T47D (cell line): ENCODE measurements at regions not wholly inside any gene's neighbourhood (a gene's known extent, or its start where the extent isn't known, plus 50 kb on each side); places are given as distances from the start of the nearest gene placed in this dataset.

Source experiments
- DNase-seq, 2 experiments: peaks; one replicate each; pipeline versions ENCODE4 v3.0.0 to v3.0.0-alpha.2; 2011 to 2012; ENCODE audit warnings: low read depth in 1 of 2, low spot score in 1 of 2
- JUND ChIP-seq: IDR thresholded peaks from 2 replicates; pipeline ENCODE4 v1.6.1; 2012; ENCODE audit warnings: low read depth
- in situ Hi-C: cut with HindIII; loops from 2 replicates; pipeline ENCODE4 v1.10.0; 2016; ENCODE audit warnings: low sequenced_read_pairs, low pct_unique_long_range_greater_than_20kb

DNA sequence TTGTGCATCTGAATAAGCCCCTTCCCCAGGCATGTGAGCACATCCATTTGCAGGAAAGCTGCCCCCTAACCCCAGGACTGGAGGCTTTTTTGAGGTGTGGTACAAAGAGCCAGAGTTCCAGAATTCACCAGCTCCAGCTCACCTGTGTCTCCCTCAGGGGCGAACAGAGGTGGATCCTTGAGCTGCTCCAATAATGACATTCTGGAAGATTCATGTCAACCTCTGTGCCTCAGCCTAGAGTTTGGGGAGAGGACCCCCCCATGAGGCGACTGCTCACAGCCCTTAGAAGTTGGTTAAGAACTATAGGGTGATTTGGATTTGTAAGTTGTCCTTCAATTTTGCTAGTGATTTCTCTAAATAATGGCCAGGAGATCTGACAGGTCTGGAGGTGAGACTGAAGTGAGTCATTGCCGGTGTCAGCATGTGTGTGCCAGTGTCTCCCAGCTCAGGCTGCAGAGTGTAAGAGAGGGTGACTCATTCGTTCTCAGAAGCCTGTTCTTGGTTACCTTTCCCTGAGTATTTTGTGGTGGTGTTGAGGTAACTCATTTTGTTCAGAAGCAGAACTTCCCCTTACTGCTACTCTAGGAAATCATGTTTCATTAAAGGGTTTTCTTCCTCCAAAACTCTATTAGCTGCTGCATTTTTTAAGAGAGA, 136.9 kb upstream of the TOPAZ1 start:
- in situ Hi-C loops: no loop called here
- no peak for DNase-seq
- TF ChIP-seq JUND: no peak

GRCh38 chr3:44105571-44105970, 136.1 kb upstream of the TOPAZ1 start:
- no peak for DNase-seq
- in situ Hi-C loops: no loop called here
- TF ChIP-seq JUND: no peak

- no peak for DNase-seq
- in situ Hi-C loops: no loop called here
- no peak for TF ChIP-seq JUND
These were observed 134.9 kb upstream of the TOPAZ1 start for GRCh38 chr3:44106756-44107155.

DNA sequence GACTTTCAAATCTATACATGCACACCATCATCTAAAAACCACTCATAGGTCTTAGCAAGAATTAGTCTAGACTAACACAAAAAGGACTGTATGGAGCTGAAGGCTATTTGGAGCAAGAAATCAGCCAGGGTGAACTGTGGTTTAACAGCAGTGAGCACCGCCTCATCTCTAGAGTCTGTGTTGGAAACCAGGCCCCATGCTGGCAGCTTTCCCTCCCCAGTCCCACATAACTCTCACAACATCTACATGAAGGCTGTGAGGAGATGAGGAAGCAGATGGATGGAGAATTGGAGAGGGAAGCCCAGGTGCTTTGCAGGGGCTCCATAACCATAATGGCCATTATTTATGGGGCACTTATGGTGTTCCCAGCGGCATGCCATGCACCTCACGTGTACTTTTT, 133.2 kb upstream of the TOPAZ1 start:
- DNase-seq: no peak
- TF ChIP-seq JUND: no peak
- in situ Hi-C loops: no loop called here

GRCh38 chr3:44109771-44110361, 131.8 kb upstream of the TOPAZ1 start:
- no peak for DNase-seq
- no peak for TF ChIP-seq JUND
- in situ Hi-C loops: no loop called here

- no peak for TF ChIP-seq JUND
- in situ Hi-C loops: no loop called here
- no peak for DNase-seq
These were observed 131.0 kb upstream of the TOPAZ1 start for GRCh38 chr3:44110648-44111047.

DNA sequence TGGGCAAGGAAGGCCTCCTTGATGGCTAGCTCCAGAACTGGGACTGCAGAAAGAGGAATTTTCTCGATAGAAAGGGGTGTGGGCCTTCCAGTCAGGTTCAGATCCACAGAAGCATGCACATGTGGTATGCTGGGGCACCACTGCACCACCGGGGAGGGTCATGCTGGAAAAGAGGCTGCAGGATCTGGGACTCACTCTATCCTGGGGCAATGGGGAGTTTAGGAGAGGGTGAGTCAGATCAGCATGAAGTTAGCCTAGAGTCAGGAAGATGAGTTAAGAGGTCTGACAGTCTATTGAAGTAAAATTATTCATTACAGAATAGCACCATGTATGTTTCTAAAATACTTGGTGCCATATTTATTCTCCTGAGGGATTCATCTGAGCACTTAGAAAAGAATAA, 130.2 kb upstream of the TOPAZ1 start:
- DNase-seq: no peak
- no peak for TF ChIP-seq JUND
- in situ Hi-C loops: no loop called here

DNA sequence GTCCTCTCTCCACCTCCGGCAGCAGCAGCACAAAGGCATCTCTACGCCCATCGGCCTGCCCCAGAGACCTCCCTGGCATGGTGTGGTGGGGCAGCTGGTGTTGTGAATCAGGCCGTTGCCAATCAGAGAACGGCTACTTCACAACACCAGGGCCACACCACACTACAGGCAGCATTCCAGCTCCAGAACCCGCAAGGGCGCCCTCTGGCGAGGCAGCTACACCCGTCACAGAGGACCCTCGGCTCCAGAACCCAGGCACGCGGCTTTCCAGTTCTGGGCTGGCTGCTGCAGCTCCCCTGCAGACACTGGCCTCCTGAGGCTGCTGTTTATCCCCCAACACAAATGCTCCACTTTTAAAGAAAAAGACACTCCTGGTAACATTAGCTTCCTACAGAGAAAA, 127.5 kb upstream of the TOPAZ1 start:
- in situ Hi-C loops: no loop called here
- peak; percentile 25 to 55 for DNase-seq
- no peak for TF ChIP-seq JUND

DNA sequence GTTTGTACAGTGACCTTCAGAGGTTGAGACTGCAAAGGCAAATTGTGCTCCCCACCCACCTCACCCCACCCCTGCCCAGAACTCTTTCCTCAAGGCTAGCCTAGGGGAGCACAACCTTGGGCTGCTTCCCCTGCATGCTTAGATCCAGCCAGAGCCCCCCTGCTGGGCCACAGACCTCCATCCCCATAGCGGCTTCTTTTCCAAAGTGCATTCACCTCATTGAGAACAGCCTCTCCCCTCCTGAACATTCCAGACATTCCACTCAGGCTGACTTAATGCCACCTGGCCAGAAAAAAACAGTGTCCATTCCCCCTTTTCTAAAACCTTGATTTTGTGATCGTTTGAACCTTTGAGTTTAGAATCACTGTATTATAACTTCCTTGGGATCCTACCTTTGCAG, 124.4 kb upstream of the TOPAZ1 start:
- no peak for TF ChIP-seq JUND
- in situ Hi-C loops: no loop called here
- peak; percentile 31 to 63 for DNase-seq

DNA sequence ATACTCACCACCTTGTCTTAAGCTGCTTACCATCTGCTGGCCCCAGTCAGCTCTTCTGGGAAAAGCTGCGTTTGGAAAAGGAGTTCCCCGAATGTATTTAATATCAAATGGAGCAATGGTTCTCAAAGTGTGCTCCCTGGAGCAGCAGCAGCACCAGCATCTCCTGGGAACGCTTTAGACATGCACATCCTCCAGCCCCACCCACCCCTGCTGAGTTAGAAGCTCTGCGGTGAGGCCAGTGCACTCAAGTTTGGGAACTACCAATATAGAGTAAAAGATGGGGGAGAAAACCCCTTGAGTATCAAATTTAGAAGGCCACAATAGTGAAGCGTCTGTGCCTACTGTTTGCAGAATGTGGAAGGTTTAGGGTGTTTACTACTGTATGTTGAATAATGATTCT, 124.0 kb upstream of the TOPAZ1 start:
- no peak for DNase-seq
- in situ Hi-C loops: no loop called here
- no peak for TF ChIP-seq JUND

GRCh38 chr3:44120721-44121582, 120.7 kb upstream of the TOPAZ1 start:
- DNase-seq: no peak
- in situ Hi-C loops: no loop called here
- no peak for TF ChIP-seq JUND

GRCh38 chr3:44125246-44125645, 116.4 kb upstream of the TOPAZ1 start:
- in situ Hi-C loops: no loop called here
- no peak for DNase-seq
- TF ChIP-seq JUND: no peak

GRCh38 chr3:44125882-44126281, 115.8 kb upstream of the TOPAZ1 start:
- no peak for TF ChIP-seq JUND
- in situ Hi-C loops: no loop called here
- DNase-seq: no peak
